DND-41 (cell line): ENCODE measurements at regions not wholly inside any gene's neighbourhood (a gene's known extent, or its start where the extent isn't known, plus 50 kb on each side); places are given as distances from the start of the nearest gene placed in this dataset.

Experiments
- ATAC-seq: fragments of 200-7000 bp; cut with Tn5 transposase; 3 replicates; pipeline ENCODE4 v1.9.1; 2021; ENCODE audit warnings: low read depth; ENCODE audit not compliant: insufficient read depth
- DNase-seq: peaks from one replicate; pipeline ENCODE4 v3.0.0-alpha.2; 2020
- H2AFZ ChIP-seq: 2 replicates; pipeline ENCODE4 v1.6.0; 2012; ENCODE audit warnings: low read depth, low read length
- H3K27ac ChIP-seq: 2 replicates; pipeline ENCODE4 v1.5.1; 2012; ENCODE audit warnings: low read length, inconsistent platforms
- H3K27me3 ChIP-seq: fragments of 200-600 bp; sonication (generic); 2 replicates; pipeline ENCODE4 v1.6.0; 2012; ENCODE audit warnings: low read length, mild to moderate bottlenecking, inconsistent platforms; ENCODE audit not compliant: insufficient read depth, poor library complexity
- H3K36me3 ChIP-seq: 2 replicates; pipeline ENCODE4 v1.5.1; 2012; ENCODE audit warnings: low read length, inconsistent platforms; ENCODE audit not compliant: insufficient read depth
- H3K4me1 ChIP-seq: 2 replicates; pipeline ENCODE4 v1.5.1; 2012; ENCODE audit warnings: mild to moderate bottlenecking, low read length; ENCODE audit not compliant: insufficient read depth
- H3K4me2 ChIP-seq: 2 replicates; pipeline ENCODE4 v1.6.0; 2012; ENCODE audit warnings: mild to moderate bottlenecking, moderate library complexity, low read length, inconsistent platforms; ENCODE audit not compliant: insufficient read depth
- H3K4me3 ChIP-seq, 2 experiments: fragments of 200-600 bp in 1 of 2; shearing (Covaris generic) in 1 of 2; 2 replicates each; pipeline ENCODE4 v1.5.1; 2012 to 2016; ENCODE audit warnings: inconsistent platforms in 2 of 2, low read length in 2 of 2, mild to moderate bottlenecking in 2 of 2, low read depth in 1 of 2, moderate library complexity in 1 of 2
- H3K79me2 ChIP-seq: 2 replicates; pipeline ENCODE4 v1.6.0; 2012; ENCODE audit warnings: low read length, inconsistent platforms; ENCODE audit not compliant: insufficient read depth
- H3K9ac ChIP-seq: 2 replicates; pipeline ENCODE4 v1.6.0; 2012; ENCODE audit warnings: low read depth, mild to moderate bottlenecking, inconsistent platforms, low read length, moderate library complexity
- H3K9me3 ChIP-seq: 2 replicates; pipeline ENCODE4 v1.5.1; 2012; ENCODE audit warnings: low read length, moderate library complexity, mild to moderate bottlenecking, inconsistent platforms; ENCODE audit not compliant: insufficient read depth, severe bottlenecking
- H4K20me1 ChIP-seq: 2 replicates; pipeline ENCODE4 v1.6.0; 2012; ENCODE audit warnings: low read length; ENCODE audit not compliant: insufficient read depth
- EZH2 ChIP-seq: IDR thresholded peaks from 3 replicates; pipeline ENCODE4 v1.6.1; 2012; ENCODE audit warnings: borderline replicate concordance, low read depth, mild to moderate bottlenecking, moderate library complexity, low read length, inconsistent platforms; ENCODE audit not compliant: severe bottlenecking
- TF ChIP-seq, protein P1 (sequence below): IDR thresholded peaks from 2 replicates; pipeline ENCODE4 v1.5.1; 2012; ENCODE audit warnings: borderline replicate concordance, low read length, moderate library complexity, mild to moderate bottlenecking; ENCODE audit not compliant: poor library complexity, severe bottlenecking; ENCODE audit errors: extremely low read depth

DNA sequence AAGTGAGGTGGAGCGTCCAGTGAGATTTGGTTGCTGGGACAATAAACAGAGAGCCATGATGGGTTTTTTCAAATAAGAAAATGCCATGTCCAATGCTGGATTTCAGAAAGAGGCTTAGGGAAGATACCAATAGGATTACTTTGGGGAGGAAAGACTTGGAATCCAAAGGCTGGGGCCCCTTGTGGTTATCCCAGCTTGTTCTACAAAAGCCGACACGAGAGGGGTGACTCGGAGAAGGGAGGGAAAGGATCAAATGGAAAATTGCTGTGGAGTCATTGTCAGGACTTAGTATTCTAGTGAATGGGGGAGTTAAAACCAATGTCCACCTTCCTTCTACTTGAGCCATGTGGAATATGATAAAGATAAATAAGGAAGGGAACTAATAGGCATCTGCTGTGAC lies 305.5 kb downstream of the SOX9 start:
- Histone ChIP-seq H3K27me3 (peaks cover 3% of the 10 kb centered on the region), H4K20me1 (no peaks in the 10 kb centered on the region), H3K9ac (no peak overlapping the region), H3K4me3 (no peak overlapping the region), H3K4me2 (no peak overlapping the region), H3K4me1 (0 out of 2 replicates have a peak, but pooled peaks cover 3% of the 10 kb centered on the region), H3K9me3 (no peaks in the 10 kb centered on the region), H3K27ac (no peak overlapping the region), H2AFZ (no peak overlapping the region), H3K79me2 (no peaks in the 10 kb centered on the region), H3K36me3 (no peaks in the 10 kb centered on the region)
- no peak for TF ChIP-seq EZH2
- no peak for ATAC-seq
- DNase-seq, result no peak

- DNase-seq, result no peak
- Histone ChIP-seq H3K79me2 (no peaks in the 10 kb centered on the region), H4K20me1 (no peaks in the 10 kb centered on the region)
These were observed 306.3 kb downstream of the SOX9 start for GRCh38 chr17:72426948-72427760.

DNA sequence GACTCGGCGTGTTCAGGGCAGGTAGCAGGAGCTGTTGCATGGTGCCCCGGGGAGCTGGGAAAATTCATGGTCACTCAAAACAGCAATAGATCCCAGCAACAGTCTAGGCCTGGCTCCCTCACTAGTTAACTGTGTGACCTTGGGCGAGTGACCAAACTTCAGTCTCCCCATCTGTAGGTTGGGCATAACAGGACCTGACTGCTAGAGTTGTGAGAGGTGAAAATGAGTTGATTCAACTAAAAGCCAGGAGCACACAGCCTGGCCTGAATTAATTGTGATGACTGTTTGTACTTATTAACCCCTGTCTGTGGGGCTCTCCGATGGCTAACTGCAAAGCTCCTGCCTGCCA lies 306.9 kb downstream of the SOX9 start:
- TF ChIP-seq EZH2, result no peak
- TF ChIP-seq, protein P1, sequence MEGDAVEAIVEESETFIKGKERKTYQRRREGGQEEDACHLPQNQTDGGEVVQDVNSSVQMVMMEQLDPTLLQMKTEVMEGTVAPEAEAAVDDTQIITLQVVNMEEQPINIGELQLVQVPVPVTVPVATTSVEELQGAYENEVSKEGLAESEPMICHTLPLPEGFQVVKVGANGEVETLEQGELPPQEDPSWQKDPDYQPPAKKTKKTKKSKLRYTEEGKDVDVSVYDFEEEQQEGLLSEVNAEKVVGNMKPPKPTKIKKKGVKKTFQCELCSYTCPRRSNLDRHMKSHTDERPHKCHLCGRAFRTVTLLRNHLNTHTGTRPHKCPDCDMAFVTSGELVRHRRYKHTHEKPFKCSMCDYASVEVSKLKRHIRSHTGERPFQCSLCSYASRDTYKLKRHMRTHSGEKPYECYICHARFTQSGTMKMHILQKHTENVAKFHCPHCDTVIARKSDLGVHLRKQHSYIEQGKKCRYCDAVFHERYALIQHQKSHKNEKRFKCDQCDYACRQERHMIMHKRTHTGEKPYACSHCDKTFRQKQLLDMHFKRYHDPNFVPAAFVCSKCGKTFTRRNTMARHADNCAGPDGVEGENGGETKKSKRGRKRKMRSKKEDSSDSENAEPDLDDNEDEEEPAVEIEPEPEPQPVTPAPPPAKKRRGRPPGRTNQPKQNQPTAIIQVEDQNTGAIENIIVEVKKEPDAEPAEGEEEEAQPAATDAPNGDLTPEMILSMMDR, result no peak
- H3K79me2 ChIP-seq, result no peaks in the 10 kb centered on the region
- no peaks in the 10 kb centered on the region for H3K36me3 ChIP-seq
- DNase-seq (no peak), ATAC-seq (no peak)
- no peaks in the 10 kb centered on the region for H3K9me3 ChIP-seq
- H3K27me3 ChIP-seq, result peaks cover 3% of the 10 kb centered on the region
- H3K9ac ChIP-seq, result no peak overlapping the region
- H3K27ac ChIP-seq, result no peak overlapping the region
- H3K4me1 ChIP-seq, result no peaks in the 10 kb centered on the region
- no peak overlapping the region for H3K4me2 ChIP-seq
- H4K20me1 ChIP-seq, result no peaks in the 10 kb centered on the region
- no peak overlapping the region for H2AFZ ChIP-seq
- H3K4me3 ChIP-seq, result no peak overlapping the region

More at GRCh38 chr17:72426948-72427760, 306.3 kb downstream of the SOX9 start:
- Histone ChIP-seq H3K27ac (no peak overlapping the region), H3K4me2 (no peak overlapping the region), H3K9ac (no peak overlapping the region), H3K4me3 (no peak overlapping the region), H2AFZ (no peak overlapping the region), H3K27me3 (peaks cover 3% of the 10 kb centered on the region), H3K9me3 (no peaks in the 10 kb centered on the region), H3K36me3 (no peaks in the 10 kb centered on the region), H3K4me1 (no peaks in the 10 kb centered on the region)
- ATAC-seq, result no peak
- no peak for TF ChIP-seq EZH2
- TF ChIP-seq, protein P1, result no peak

DNA sequence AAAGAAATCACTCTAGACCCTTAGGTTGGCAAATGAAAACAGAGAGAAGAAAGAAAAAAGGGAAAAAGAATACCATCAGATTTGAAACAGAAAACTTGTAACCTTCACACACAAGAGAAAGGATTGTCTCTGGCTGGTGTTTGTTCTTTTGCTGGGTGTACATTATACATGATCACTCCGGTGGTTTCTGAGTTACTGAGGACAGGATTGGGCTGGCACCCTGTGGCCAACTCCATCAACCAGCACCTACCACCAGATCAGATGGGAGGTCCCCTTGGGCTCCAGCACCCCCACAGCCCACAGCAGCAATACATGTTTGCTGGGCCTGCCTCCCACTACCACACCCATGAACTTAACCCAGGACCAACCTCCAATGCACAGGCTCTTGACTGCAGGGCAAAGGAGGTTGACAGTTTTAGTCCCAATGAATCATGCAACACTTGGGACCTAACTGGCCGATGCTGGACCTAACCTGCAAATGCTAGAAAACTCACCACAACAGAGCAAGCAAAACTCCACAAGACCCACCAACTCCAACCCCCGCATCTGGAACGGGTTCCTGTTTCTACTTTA lies 308.3 kb downstream of the SOX9 start:
- no peak for ATAC-seq
- TF ChIP-seq, protein P1, result no peak
- no peak for TF ChIP-seq EZH2

More for the DNA sequence above, 308.3 kb downstream of the SOX9 start:
- Histone ChIP-seq H2AFZ (no peak overlapping the region), H3K27me3 (peaks cover 3% of the 10 kb centered on the region), H3K4me2 (no peak overlapping the region), H3K27ac (no peak overlapping the region), H4K20me1 (no peaks in the 10 kb centered on the region), H3K9me3 (no peaks in the 10 kb centered on the region), H3K4me3 (no peak overlapping the region), H3K9ac (no peak overlapping the region), H3K4me1 (no peaks in the 10 kb centered on the region), H3K79me2 (no peaks in the 10 kb centered on the region), H3K36me3 (no peaks in the 10 kb centered on the region)
- no peak for DNase-seq
